GM23248 (cell line): ENCODE measurements at regions not wholly inside any gene's neighbourhood (a gene's known extent, or its start where the extent isn't known, plus 50 kb on each side); places are given as distances from the start of the nearest gene placed in this dataset.

Source experiments
- DNase-seq: peaks from one replicate; pipeline ENCODE4 v3.0.0-alpha.2; 2015
- H2AFZ ChIP-seq: fragments of 200-600 bp; sonication (generic); 2 replicates; pipeline ENCODE4 v1.6.1; 2016; ENCODE audit warnings: antibody characterized with exemption
- H3F3A ChIP-seq: fragments of 200-600 bp; sonication (generic); 2 replicates; pipeline ENCODE4 v1.6.1; 2016; ENCODE audit warnings: mild to moderate bottlenecking, antibody characterized with exemption, mixed run types; ENCODE audit not compliant: insufficient read depth
- H3K27ac ChIP-seq: fragments of 200-600 bp; sonication (generic); 2 replicates; pipeline ENCODE4 v1.5.1; 2016; ENCODE audit warnings: mild to moderate bottlenecking
- H3K27me3 ChIP-seq: fragments of 200-600 bp; sonication (generic); replicated peaks from 2 replicates; pipeline ENCODE4 v1.6.1; 2016; ENCODE audit warnings: mild to moderate bottlenecking; ENCODE audit not compliant: insufficient read depth
- H3K36me3 ChIP-seq: fragments of 200-600 bp; sonication (generic); 2 replicates; pipeline ENCODE4 v1.6.1; 2016; ENCODE audit warnings: low read depth, mild to moderate bottlenecking
- H3K4me1 ChIP-seq: fragments of 200-600 bp; sonication (generic); 2 replicates; pipeline ENCODE4 v1.6.1; 2016; ENCODE audit warnings: mild to moderate bottlenecking; ENCODE audit not compliant: insufficient read depth
- H3K4me2 ChIP-seq: fragments of 200-600 bp; sonication (generic); one replicate; pipeline ENCODE4 v1.6.1; 2016; ENCODE audit warnings: mild to moderate bottlenecking; ENCODE audit not compliant: unreplicated experiment
- H3K4me3 ChIP-seq: fragments of 200-600 bp; sonication (generic); 2 replicates; pipeline ENCODE4 v1.5.1; 2016; ENCODE audit warnings: mild to moderate bottlenecking
- H3K79me2 ChIP-seq: fragments of 200-600 bp; sonication (generic); 2 replicates; pipeline ENCODE4 v1.6.1; 2016; ENCODE audit warnings: mild to moderate bottlenecking; ENCODE audit not compliant: insufficient read depth
- H3K9ac ChIP-seq: fragments of 200-600 bp; sonication (generic); 2 replicates; pipeline ENCODE4 v1.6.1; 2016; ENCODE audit warnings: mild to moderate bottlenecking
- H3K9me2 ChIP-seq: fragments of 200-600 bp; sonication (generic); 2 replicates; pipeline ENCODE4 v1.6.1; 2016; ENCODE audit warnings: mixed run types, mild to moderate bottlenecking, moderate library complexity; ENCODE audit not compliant: insufficient read depth
- H3K9me3 ChIP-seq: fragments of 200-600 bp; sonication (generic); one replicate; pipeline ENCODE4 v1.6.1; 2017; ENCODE audit warnings: low read depth
- H4K20me1 ChIP-seq: fragments of 200-600 bp; sonication (generic); 2 replicates; pipeline ENCODE4 v1.6.0; 2016; ENCODE audit not compliant: insufficient read depth
- EZH2 ChIP-seq: fragments of 200-600 bp; sonication (generic); IDR thresholded peaks from 2 replicates; pipeline ENCODE4 v1.6.1; 2018; ENCODE audit warnings: antibody characterized with exemption, mild to moderate bottlenecking; ENCODE audit not compliant: insufficient read depth, poor library complexity, severe bottlenecking
- EZH2phosphoT487 ChIP-seq: fragments of 200-600 bp; sonication (generic); IDR thresholded peaks from 2 replicates; pipeline ENCODE4 v1.6.1; 2018; ENCODE audit warnings: antibody characterized with exemption, moderate library complexity, mild to moderate bottlenecking, low read depth; ENCODE audit not compliant: insufficient read depth
- WGBS, 2 experiments: methylation state at CpG; one replicate each; pipeline ENCODE4 v1.1.6; 2015 to 2017; ENCODE audit warnings: low lambda C conversion rate in 2 of 2, low coverage in 1 of 2; ENCODE audit errors: missing lambda C conversion rate in 2 of 2; 5-methylcytosine and 5-hydroxymethylcytosine counted together
- in situ Hi-C: fragments of 300-500 bp; cut with MboI; formaldehyde crosslinking; loops from 2 replicates; pipeline ENCODE4 v1.15.0; 2020

DNA sequence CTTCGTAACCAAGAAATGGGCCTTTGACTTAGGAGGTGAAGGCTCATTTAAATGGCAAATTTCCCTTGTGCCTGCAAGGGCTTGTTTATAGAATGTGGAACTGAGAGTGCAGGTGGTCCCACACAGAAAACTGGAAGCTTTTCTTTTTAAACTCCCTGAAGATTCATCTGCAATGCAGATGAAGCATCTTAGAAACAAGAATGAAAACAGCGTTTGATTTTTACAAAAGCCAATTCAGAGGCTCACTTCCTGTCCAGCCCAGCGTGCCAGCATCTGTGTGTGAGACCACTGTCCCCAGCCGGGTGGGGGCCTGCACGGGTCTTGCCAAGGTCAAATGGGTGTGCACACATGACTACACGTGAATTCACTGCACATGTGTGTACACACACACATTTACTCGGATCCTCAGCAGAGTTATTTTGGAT is 94.7 kb downstream of the LINGO1 start:
- DNase-seq, result no peak
- Histone ChIP-seq H4K20me1 (no peaks in the 10 kb centered on the region), H3F3A (no peaks in the 10 kb centered on the region), H3K4me3 (no peak overlapping the region), H3K4me2 (no peak overlapping the region), H3K9me3 (no peaks in the 10 kb centered on the region), H3K4me1 (peaks cover 13% of the 10 kb centered on the region), H3K36me3 (no peaks in the 10 kb centered on the region), H3K9me2 (no peaks in the 10 kb centered on the region), H3K27me3 (no peaks in the 10 kb centered on the region; the same call in 1 of the 2 replicates), H3K27ac (no peak overlapping the region), H2AFZ (no peak overlapping the region), H3K9ac (no peak overlapping the region), H3K79me2 (no peaks in the 10 kb centered on the region)
- WGBS, 2 experiments, result 71 to 72% methylated on average over 7 of the region's 7 CpGs
- in situ Hi-C loops, result loop anchor here (10.0 kb wide), 1 partner anchor 423 kb away; no protein-coding TSS in a partner anchor
- no peak for TF ChIP-seq EZH2
- TF ChIP-seq EZH2phosphoT487, result no peak

DNA sequence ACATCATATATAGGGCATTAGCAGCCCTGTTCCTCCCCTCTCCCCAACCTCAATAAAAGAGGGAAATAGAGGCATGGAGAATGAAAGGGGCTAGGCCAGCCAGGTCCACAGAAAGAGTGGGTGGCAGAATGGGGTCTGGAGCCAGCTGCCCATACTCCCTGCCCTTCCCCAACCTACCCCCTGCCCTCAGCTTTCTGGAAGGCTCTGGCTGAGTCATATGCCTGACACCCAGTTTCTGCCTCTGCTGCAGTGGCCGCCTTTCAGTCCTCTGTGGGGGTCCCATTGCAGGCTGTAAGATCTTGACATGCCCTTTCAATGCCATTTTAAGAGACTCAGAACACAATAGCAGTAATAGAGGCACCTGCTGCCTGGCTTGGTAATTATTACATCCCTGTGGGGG is 95.7 kb downstream of the LINGO1 start:
- Histone ChIP-seq H3K36me3 (no peaks in the 10 kb centered on the region), H3K9me2 (no peaks in the 10 kb centered on the region), H3K27ac (no peak overlapping the region), H3K9me3 (no peaks in the 10 kb centered on the region), H3F3A (no peaks in the 10 kb centered on the region), H3K9ac (no peak overlapping the region), H4K20me1 (no peaks in the 10 kb centered on the region), H2AFZ (no peak overlapping the region), H3K79me2 (no peaks in the 10 kb centered on the region), H3K4me3 (no peak overlapping the region), H3K27me3 (no peaks in the 10 kb centered on the region; the same call in 1 of the 2 replicates), H3K4me1 (0 out of 2 replicates have a peak, but pooled peaks cover 3% of the 10 kb centered on the region), H3K4me2 (no peak overlapping the region)
- DNase-seq, result no peak
- WGBS, 2 experiments, result 93 to 94% methylated on average over 1 of the region's 1 CpG
- in situ Hi-C loops, result loop anchor here (10.0 kb wide), 1 partner anchor 422 kb away; no protein-coding TSS in a partner anchor
- TF ChIP-seq EZH2 (no peak), EZH2phosphoT487 (no peak)

DNA sequence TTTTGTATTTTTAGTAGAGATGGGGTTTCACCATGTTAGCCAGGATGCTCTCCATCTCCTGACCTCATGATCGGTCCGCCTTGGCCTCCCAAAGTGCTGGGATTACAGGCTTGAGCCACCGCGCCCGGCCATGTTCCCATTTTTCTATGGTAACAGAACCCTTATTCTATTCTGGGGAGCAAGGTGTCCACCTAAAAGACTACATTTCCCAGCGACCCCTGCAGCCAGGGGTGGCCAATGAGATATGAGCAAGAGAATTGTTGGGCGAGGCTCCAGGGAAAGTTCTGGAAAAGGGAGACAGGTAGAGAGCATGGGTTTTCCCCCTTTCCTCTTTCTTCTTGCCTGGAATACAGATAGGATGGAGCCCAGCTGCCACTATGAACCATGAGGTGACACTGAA is 96.9 kb downstream of the LINGO1 start:
- Histone ChIP-seq H3K79me2 (no peaks in the 10 kb centered on the region), H3F3A (no peaks in the 10 kb centered on the region), H3K9me2 (no peaks in the 10 kb centered on the region), H3K4me2 (no peak overlapping the region), H3K4me1 (no peaks in the 10 kb centered on the region), H3K9me3 (no peaks in the 10 kb centered on the region), H2AFZ (no peak overlapping the region), H3K9ac (no peak overlapping the region), H3K27ac (no peak overlapping the region), H4K20me1 (no peaks in the 10 kb centered on the region), H3K27me3 (no peaks in the 10 kb centered on the region; the same call in 1 of the 2 replicates), H3K4me3 (no peak overlapping the region), H3K36me3 (no peaks in the 10 kb centered on the region)
- no peak for DNase-seq
- TF ChIP-seq EZH2phosphoT487 (no peak), EZH2 (no peak)
- in situ Hi-C loops, result loop anchor here (10.0 kb wide), 1 partner anchor 421 kb away; no protein-coding TSS in a partner anchor
- WGBS, 2 experiments, result 89 to 95% methylated on average over 7 of the region's 7 CpGs
